CD4-positive, alpha-beta T cell treated with Interleukin-21 for 1 hour (primary cell): ENCODE measurements at regions not wholly inside any gene's neighbourhood (a gene's known extent, or its start where the extent isn't known, plus 50 kb on each side); places are given as distances from the start of the nearest gene placed in this dataset.
"Not testable (repeated sequence)": the region's sequence is repeated elsewhere in the genome, so short reads cannot be mapped to it uniquely, and the experiment has no call there.

Experiments
- DNase-seq: peaks from one replicate; pipeline ENCODE4 v3.0.0-alpha.2; 2020

DNA sequence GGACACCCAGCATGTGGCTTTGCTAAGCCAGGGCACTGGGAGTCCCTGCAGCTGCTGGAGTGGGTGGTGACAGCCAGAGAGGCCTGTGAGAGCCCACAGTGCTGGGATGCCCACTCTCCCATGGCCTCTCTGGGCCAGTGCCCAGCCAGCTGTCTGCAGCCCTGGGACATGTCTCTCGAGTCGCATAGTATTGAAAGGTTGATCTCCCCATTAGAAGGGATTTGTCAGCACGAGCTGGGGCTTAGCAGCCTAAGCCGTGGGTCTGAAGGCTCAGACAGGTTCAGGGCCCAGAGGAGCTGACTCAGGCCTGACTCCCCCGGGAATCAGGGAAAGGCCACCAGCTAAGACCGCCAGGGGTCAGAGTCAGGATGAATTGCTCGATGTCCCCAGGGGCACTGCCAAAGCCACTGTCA is 53.5 kb downstream of the FOXD2 start:
- DNase-seq = no peak

DNA sequence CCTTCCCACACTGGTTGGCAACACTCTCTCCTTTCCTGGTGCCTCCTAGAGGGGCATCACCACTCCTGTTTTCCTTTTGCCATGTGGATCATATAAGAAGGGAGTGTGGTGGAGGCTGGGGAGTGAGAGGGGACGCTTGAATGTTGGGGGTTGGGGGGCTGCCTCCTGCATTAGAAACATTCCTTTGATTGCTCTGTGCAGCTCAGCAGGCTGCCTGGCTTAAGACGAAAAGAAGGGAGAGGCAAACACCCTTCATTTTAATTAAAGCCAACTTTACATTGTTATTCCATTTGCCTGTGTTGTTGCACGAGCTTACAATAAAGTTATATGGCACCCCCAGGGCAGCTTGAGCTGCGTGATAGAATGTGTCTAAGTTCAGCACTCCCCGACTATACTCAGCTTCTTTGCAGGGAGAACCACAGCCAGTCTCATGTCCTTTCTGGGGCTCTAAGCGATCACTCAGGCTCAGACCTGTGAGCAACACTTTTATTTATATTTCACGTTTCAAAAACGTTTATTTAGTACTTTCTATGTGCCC is 57.4 kb downstream of the FOXD2 start:
- DNase-seq = no peak

DNA sequence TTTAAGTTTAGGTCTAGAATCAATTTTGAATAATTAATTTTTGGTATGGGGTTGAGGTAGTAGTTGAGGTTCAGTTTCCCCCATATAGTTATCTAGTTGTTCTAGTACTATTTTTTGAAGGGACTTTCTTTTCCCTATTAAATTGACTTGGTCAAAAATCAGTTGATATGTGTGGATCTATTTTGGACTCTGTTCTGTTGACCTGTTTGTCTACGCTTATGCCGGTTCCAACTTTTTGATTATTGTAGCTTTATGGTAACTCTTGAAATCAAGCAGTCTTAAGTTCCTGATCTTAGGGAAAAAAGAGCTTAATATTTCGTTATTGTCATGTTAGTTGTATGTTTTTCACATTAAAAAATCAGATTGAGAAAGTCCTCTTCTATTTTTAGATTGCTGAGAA is 60.7 kb downstream of the FOXD2 start:
- no peak for DNase-seq

- no peak for DNase-seq
Measured at GRCh38 chr1:47501069-47501468, 63.2 kb downstream of the FOXD2 start.

GRCh38 chr1:47502746-47503370 is 65.0 kb downstream of the FOXD2 start:
- no peak for DNase-seq

- not testable (repeated sequence) for DNase-seq
Measured at GRCh38 chr1:47504840-47505239, 67.0 kb downstream of the FOXD2 start.

DNA sequence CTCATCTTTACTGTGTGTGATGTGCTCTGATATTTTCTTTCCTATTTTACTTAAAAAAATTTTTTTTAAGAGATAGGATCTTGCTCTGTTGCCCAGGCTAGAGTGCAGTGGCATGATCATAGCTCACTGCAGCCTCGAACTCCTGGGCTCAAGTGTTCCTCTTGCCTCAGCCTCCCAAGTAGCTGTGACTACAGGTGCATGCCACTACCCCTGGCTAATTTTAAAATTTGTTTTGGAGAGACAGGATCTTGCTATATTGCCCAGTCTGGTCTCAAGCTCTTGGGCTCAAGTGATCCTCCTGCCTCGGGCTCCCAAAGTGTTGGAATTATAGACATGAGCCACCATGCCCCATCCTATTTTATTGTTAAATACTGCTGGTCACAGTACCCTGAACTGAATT is 67.4 kb downstream of the FOXD2 start:
- no peak for DNase-seq

DNA sequence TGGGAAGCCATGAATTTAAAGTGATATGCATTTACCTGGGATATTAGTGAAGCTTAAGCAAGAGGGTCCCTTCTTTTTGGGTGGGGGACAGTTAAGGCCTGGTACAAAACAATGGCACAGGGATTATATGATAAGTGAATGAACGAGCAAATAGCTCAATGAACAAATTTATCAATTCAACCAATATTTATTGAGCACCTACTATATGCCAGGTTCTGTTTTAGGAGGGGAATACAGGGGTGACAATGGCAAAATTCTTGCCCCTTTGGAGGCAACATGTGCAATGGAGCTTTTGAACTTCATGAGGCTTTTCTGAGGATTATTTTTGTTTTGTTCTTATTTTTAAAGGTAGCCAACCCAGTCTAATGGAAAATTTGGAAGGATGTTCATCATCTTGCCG is 68.2 kb downstream of the FOXD2 start:
- DNase-seq = no peak

DNA sequence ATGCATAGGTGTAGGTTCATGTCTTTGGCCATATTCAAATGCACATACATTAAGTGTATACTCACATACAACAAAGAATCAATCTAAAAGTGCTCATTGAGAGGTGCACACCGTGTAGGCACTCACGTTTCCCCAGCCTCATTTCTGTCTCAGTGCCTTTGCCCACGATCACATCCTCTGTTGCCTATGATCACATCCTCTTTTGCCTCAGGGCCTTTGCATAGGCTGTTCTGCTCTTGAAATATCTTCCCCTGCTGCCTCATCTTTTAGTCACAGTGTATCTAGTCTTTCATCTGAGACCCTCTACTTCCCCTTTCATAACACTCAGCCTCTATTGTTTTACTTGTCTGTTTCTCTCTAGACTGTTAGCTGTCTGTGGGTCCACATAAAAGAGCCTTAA is 69.3 kb downstream of the FOXD2 start:
- DNase-seq = no peak

DNA sequence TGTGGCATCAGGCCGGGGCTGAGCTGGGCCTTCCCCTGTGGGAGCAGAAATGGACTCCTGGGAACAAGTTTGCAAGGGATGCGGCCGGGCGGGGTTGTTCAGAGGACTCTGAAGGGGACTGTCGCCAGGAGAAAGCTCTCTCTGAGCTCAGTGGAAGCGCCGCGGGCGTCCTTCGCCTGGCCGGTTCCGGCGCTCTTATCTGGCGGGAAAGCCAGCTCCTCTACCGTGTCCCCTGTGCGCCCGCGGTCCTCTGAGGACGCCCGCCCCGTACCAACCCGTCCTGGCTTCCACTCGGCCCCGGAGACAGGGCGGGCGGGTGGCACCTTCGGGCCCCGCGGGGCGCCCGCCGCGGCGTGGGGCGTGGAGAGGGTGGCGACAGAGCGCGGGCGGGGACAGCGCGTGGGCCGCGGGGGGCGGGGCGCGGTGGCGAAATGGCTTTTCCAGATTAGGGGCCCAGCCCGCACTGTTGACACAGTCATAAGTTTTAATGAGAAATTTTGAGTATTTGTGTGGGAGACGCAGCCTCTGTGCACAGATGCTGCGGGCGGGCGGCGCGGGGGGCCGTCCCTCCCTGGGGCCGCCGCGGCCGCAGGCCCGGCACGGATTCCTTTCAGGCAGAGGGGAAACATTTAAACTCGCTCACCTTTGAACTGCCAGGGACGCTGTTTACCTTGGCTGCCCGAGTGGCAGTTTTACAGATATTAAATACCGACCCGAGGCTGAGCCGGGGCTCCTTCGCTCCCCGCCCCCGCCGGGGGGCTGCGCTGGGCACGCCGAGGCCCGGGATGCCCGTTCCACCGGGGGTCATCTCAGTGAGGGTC is 70.2 kb downstream of the FOXD2 start:
- no peak for DNase-seq

DNA sequence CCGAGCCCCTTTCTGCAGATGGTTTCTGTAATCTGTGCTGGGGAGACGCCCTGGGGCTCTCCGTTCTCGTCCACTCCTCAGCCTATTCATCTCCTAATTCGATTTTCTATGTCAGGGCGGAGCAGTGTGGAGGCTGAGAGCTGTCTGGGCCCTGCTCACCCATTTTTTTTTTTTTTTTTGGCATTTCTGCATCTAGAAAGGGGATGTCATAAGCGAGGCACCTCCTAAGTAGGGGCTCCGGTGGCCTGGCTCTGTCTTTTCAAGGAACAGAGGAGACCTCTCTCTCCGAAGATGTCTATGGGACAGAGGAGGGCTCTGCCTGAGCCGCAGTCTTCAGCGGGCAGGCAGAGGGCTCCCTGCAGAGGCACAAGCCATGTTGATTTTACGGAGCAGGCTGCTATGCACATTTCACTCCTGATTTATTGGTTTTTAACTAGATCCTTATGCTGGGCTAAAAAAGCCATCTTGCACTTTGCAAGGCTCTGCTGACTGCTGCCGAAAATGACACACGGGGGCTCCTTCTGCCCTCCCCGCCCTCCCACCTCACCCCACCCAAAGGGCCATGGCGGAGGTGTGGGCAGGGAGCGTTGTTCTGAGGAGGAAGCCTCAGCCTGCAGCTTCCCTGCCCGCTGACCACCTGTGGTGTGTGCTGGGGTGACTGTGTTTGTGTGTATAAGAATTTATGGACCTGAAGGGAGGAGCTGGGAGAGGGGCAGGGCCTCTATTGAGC is 71.0 kb downstream of the FOXD2 start:
- DNase-seq = no peak

GRCh38 chr1:47510282-47510811 is 72.5 kb downstream of the FOXD2 start:
- DNase-seq = no peak

DNA sequence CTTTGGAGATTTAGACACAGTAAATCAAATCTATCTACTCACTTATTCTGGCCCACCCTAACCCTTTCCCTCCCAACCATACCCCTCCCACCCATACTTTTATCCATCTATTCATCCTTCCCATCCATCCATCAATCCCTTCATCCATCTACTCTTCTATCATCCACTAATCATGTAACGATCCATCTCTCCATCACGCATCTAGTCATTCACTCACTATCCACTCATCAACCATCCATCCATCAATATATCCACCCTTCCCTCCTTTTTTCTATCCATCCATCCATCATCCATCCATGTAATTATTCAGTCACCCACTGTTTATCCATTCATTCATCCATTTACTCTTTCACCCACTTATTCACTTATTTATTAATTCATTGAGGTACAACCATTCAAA is 74.0 kb downstream of the FOXD2 start:
- no peak for DNase-seq

- no peak for DNase-seq
Measured at GRCh38 chr1:47513393-47513792, 75.5 kb downstream of the FOXD2 start.

DNA sequence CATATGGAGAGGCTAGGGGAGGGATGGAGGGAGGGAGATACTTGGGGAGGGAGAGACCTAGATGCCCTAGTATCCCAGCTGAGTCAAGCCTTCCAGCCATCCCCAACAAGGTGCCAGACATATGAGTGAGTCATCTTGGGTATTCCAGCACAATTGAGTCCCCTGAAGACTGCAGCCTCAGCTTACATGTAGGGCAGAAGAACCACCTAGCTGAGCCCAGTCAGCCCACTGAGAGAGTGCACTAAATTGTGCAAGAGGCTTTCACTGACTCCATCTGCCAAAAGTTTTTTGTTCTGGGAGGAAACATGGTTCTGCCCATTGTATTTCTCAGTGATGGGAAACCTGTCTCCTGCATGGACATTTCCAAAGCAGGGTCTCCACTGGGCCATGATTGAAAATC is 76.4 kb downstream of the FOXD2 start:
- DNase-seq = no peak

- DNase-seq = no peak
Measured at GRCh38 chr1:47515164-47515789, 77.4 kb downstream of the FOXD2 start.

GRCh38 chr1:47517946-47518345 is 80.1 kb downstream of the FOXD2 start:
- no peak for DNase-seq

DNA sequence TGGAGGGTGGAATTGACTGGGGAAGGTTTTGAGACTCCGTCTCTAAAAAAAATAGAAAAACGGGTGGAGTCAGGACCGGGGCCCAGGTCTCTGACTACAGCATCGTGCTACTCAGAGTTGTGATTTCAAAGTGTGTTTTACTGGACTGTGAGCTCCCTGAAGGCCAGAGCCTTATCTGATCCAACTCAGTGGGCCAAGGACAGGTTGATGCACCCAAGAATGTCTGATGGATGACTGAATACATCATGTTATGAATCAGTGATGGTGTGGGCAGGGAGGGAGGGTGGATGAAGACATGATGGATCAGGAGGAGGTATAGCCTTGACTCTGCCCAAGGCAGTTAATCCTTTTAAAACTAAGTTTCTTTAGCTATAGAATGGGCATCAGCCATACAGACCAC is 81.6 kb downstream of the FOXD2 start:
- no peak for DNase-seq

DNA sequence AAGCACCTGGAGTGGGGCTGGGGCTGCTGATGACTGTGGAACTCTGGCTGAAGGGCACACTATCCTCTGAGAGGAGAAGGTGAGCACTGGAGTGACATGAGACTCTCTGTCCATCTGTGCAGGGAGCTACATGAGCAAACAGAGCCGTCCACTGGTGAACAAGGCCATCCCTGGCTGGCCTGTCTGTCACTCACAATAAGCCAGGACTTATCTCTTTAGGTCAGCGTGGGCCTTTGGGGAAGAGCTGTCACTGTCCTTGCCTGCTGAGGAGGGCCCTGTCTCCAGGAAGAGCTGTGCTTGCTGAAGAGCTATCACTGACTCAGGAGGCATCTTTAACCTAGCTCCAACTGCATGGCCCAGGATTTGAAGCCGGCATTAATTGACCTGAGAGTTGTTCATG is 82.1 kb downstream of the FOXD2 start:
- no peak for DNase-seq

- no peak for DNase-seq
Measured at GRCh38 chr1:47521034-47521881, 83.4 kb downstream of the FOXD2 start.

DNA sequence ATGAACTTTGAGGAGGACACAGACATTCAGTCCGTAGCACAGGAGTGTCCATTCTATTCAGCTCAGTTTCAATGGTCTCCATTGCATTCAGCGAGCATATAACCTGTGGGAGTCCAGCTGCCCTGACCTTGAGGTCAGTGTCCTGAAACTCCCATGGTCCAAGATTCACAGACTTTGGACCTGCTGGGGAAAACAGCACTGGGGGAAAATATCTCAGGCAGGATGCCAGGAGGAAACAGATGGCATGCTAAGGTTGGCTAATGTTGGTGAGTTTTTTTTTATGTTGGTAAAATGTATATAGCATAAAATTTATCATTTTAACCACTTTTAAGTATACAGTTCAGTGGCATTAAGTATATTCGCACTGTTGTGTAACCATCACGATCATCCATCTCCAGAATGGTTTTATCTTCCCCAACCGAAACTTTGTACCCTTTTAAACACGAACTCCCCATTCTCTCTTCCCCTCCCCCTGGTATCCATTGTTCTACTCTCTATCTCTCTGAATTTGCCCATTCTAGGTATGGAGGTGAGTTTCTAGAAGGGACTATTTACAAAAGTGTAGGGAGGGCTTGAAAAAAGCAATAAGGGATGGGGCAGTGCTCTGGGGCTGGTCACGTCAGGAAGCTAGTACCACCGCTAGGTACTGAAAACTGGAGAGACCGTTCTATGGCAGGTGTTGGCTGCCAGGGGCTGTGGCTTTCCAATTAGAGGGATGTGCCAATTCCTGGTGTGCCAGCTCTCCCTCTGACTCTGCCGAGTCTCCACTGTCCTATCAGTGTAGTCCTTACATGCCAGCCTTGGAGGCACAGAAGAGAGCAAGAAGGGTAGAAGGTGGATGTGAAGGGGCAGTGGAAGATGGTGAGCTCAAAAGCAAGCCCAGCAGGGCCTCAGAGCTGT is 85.3 kb downstream of the FOXD2 start:
- DNase-seq = no peak
